Right ventricle myocardium inferior (tissue), 1 donor: ENCODE measurements at regions not wholly inside any gene's neighbourhood (a gene's known extent, or its start where the extent isn't known, plus 50 kb on each side); places are given as distances from the start of the nearest gene placed in this dataset.
A peak's percentile ranks its signal among the peaks of the same experiment; 100 is the strongest.

Experiments used
- ATAC-seq: fragments of 200-7000 bp; cut with Tn5 transposase; one replicate; pipeline ENCODE4 v1.9.1; 2020; ENCODE audit warnings: mild to moderate bottlenecking, moderate library complexity
- DNase-seq: peaks from one replicate; pipeline ENCODE4 v3.0.0; 2021; ENCODE audit errors: missing footprints
- intact Hi-C: fragments of 100-400 bp; cut with DNase I; formaldehyde crosslinking; loops from one replicate; pipeline ENCODE4 v1.11.0; 2022
- donor health status: DM: no; HTN: yes; CAD: no; lungs with severe emphysema.

GRCh38 chr1:14506471-14507255, 91.8 kb upstream of the KAZN start:
- no peak for ATAC-seq
- DNase-seq, result no peak
- intact Hi-C loops, result no loop called here

GRCh38 chr1:14507262-14507661, 91.2 kb upstream of the KAZN start:
- ATAC-seq, result no peak
- intact Hi-C loops, result no loop called here
- DNase-seq, result no peak

GRCh38 chr1:14508613-14509012, 89.9 kb upstream of the KAZN start:
- no peak for ATAC-seq
- no peak for DNase-seq
- intact Hi-C loops, result no loop called here

GRCh38 chr1:14511166-14511680, 87.3 kb upstream of the KAZN start:
- intact Hi-C loops, result no loop called here
- DNase-seq (no peak), ATAC-seq (no peak)

GRCh38 chr1:14511796-14512585, 86.5 kb upstream of the KAZN start:
- DNase-seq (no peak), ATAC-seq (no peak)
- intact Hi-C loops, result no loop called here

- DNase-seq (no peak), ATAC-seq (peak; percentile 32)
- intact Hi-C loops, result no loop called here
Measured at GRCh38 chr1:14513111-14513510, 85.4 kb upstream of the KAZN start.

- intact Hi-C loops, result no loop called here
- DNase-seq (no peak), ATAC-seq (no peak)
Measured at GRCh38 chr1:14514739-14515138, 83.7 kb upstream of the KAZN start.

- DNase-seq (no peak), ATAC-seq (peak; percentile 66)
- intact Hi-C loops, result no loop called here
Measured at GRCh38 chr1:14516974-14517840, 81.3 kb upstream of the KAZN start.

GRCh38 chr1:14517841-14518180, 80.7 kb upstream of the KAZN start:
- ATAC-seq, result no peak
- DNase-seq, result no peak
- intact Hi-C loops, result no loop called here

- ATAC-seq (no peak), DNase-seq (no peak)
- intact Hi-C loops, result no loop called here
Measured at GRCh38 chr1:14519976-14520375, 78.5 kb upstream of the KAZN start.

GRCh38 chr1:14520514-14521163, 77.8 kb upstream of the KAZN start:
- intact Hi-C loops, result no loop called here
- no peak for ATAC-seq
- DNase-seq, result no peak

- intact Hi-C loops, result no loop called here
- ATAC-seq, result no peak
- no peak for DNase-seq
Measured at GRCh38 chr1:14521622-14522021, 76.9 kb upstream of the KAZN start.

GRCh38 chr1:14522077-14522925, 76.2 kb upstream of the KAZN start:
- intact Hi-C loops, result no loop called here
- no peak for DNase-seq
- peak; percentile 83 for ATAC-seq

- ATAC-seq (peak; percentile 62), DNase-seq (no peak)
- intact Hi-C loops, result no loop called here
Measured at GRCh38 chr1:14522926-14523241, 75.6 kb upstream of the KAZN start.

- no peak for DNase-seq
- intact Hi-C loops, result no loop called here
- ATAC-seq, result no peak
Measured at GRCh38 chr1:14524826-14525636, 73.5 kb upstream of the KAZN start.

GRCh38 chr1:14529475-14529874, 69.0 kb upstream of the KAZN start:
- DNase-seq (no peak), ATAC-seq (no peak)
- intact Hi-C loops, result no loop called here

- no peak for ATAC-seq
- intact Hi-C loops, result no loop called here
- DNase-seq, result no peak
Measured at GRCh38 chr1:14531519-14531918, 67.0 kb upstream of the KAZN start.
